Stimulated activated memory B cell treated with anti-CD40 and anti-IgM and Interleukin-4, amounts not matched to agents 10 μg/mL and 1 μg/mL and 100 μg/mL, for 72 hours (primary cell): ENCODE measurements at regions not wholly inside any gene's neighbourhood (a gene's known extent, or its start where the extent isn't known, plus 50 kb on each side); places are given as distances from the start of the nearest gene placed in this dataset.

Experiments used
- ATAC-seq: fragments of 150-1000 bp; cut with Tn5 transposase; 2 replicates; pipeline ENCODE4 v1.10.0; 2021
- H3K27ac Mint-ChIP-seq: one replicate; pipeline ENCODE4 v1.8.0; 2022; ENCODE audit warnings: mild to moderate bottlenecking, mixed read lengths
- H3K27me3 Mint-ChIP-seq: one replicate; pipeline ENCODE4 v1.8.0; 2022; ENCODE audit warnings: mixed read lengths
- H3K36me3 Mint-ChIP-seq: one replicate; pipeline ENCODE4 v1.8.0; 2022; ENCODE audit warnings: mixed read lengths
- H3K4me1 Mint-ChIP-seq: one replicate; pipeline ENCODE4 v1.8.0; 2022; ENCODE audit warnings: mixed read lengths
- H3K4me3 Mint-ChIP-seq: one replicate; pipeline ENCODE4 v1.8.0; 2022; ENCODE audit warnings: mild to moderate bottlenecking, moderate library complexity, mixed read lengths
- H3K9me3 Mint-ChIP-seq: one replicate; pipeline ENCODE4 v1.8.0; 2022; ENCODE audit warnings: mixed read lengths

GRCh38 chr5:79853028-79853427 lies 138.0 kb downstream of the MTX3 start:
- Mint-ChIP-seq H3K36me3 (no peaks in the 10 kb centered on the region), H3K9me3 (no peaks in the 10 kb centered on the region), H3K27ac (no peak overlapping the region), H3K27me3 (no peaks in the 10 kb centered on the region), H3K4me3 (no peak overlapping the region), H3K4me1 (no peaks in the 10 kb centered on the region)
- no peak for ATAC-seq

DNA sequence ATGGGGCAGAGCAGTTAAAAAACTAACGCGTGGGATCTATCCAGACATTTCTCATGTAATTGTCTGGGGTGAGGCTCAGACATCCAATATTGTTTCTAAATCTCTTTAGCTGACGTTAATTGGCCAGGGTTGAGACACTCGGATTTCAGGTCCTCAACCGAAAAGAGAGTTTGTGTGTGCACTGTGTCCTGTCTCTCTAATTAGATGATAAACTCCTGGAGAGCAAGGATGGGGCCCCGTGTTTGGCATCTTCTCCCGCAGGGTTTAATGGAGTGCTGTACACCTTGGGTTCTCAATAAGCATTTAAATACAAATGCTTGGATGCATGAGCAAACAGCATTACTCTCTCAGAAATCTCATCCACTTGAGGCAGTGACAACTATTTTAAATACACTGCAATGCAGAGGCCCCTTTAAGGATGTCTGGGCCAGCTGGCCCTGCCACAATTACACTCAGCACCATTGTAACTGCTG lies 139.6 kb downstream of the MTX3 start:
- Mint-ChIP-seq H3K27me3 (peaks cover 9% of the 10 kb centered on the region), H3K4me3 (no peak overlapping the region)

DNA sequence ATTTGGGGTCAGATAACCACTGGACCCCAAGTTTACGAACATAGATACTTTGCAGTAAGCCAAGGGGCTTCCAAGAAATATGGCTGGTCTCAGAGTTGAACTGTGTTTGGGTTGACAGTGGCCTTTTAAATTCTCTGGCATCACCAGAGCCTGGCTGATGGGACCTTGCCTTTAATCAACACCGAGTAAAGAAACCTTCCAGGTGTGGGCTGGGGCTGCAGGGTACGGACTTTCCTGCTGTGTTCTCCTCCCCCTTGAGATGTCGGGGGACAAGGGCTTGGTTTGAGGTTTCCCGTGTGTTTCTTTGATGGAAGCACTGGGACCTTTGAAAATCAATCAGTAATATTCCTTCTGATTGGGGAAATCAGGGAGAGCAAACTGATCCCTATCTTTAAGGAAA lies 140.1 kb downstream of the MTX3 start:
- no peaks in the 10 kb centered on the region for H3K4me1 Mint-ChIP-seq
- H3K4me3 Mint-ChIP-seq = no peak overlapping the region
- no peaks in the 10 kb centered on the region for H3K36me3 Mint-ChIP-seq
- no peaks in the 10 kb centered on the region for H3K9me3 Mint-ChIP-seq
- H3K27ac Mint-ChIP-seq = no peak overlapping the region
- ATAC-seq = no peak
- H3K27me3 Mint-ChIP-seq = peaks cover 9% of the 10 kb centered on the region

More for the DNA sequence above, 139.6 kb downstream of the MTX3 start:
- Mint-ChIP-seq H3K9me3 (no peaks in the 10 kb centered on the region), H3K4me1 (no peaks in the 10 kb centered on the region), H3K27ac (no peak overlapping the region), H3K36me3 (no peaks in the 10 kb centered on the region)
- no peak for ATAC-seq

DNA sequence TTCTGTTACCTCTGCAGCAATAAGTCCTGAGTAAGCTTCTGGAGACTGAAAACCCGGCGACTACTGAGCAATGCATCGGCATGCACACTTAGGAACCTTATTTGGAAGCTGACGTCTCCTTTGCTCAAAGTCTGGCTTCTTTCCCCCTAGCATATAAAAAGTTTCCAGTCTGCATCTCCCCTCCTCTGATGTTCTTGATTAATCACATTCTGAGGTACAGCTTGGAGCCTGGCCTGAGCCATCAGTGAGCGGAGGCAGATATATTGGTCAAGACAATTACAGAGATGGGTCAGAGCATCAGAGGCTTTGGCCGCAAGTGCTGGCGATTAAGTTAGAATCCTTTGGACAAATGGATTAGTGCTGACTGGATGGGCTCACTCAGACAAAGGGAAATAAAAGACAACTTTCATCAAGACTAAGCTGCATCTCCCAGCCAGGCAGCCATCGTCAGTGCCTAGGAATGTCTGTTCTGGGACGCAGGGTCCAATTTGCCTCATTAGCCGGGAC lies 140.7 kb downstream of the MTX3 start:
- Mint-ChIP-seq H3K27ac (no peak overlapping the region), H3K27me3 (peaks cover 9% of the 10 kb centered on the region), H3K4me3 (no peak overlapping the region), H3K4me1 (no peaks in the 10 kb centered on the region), H3K9me3 (no peaks in the 10 kb centered on the region), H3K36me3 (no peaks in the 10 kb centered on the region)
- ATAC-seq = no peak

- no peak for ATAC-seq
- no peak overlapping the region for H3K4me3 Mint-ChIP-seq
- H3K4me1 Mint-ChIP-seq = no peaks in the 10 kb centered on the region
- no peaks in the 10 kb centered on the region for H3K9me3 Mint-ChIP-seq
- no peak overlapping the region for H3K27ac Mint-ChIP-seq
- peaks cover 9% of the 10 kb centered on the region for H3K27me3 Mint-ChIP-seq
- H3K36me3 Mint-ChIP-seq = no peaks in the 10 kb centered on the region
Measured at GRCh38 chr5:79849486-79850315, 141.4 kb downstream of the MTX3 start.
